Prostate gland (tissue), 2 donors: ENCODE measurements at regions not wholly inside any gene's neighbourhood (a gene's known extent, or its start where the extent isn't known, plus 50 kb on each side); places are given as distances from the start of the nearest gene placed in this dataset.

ENCODE experiments used
- DNase-seq: peaks from one replicate; pipeline ENCODE4 v3.0.0-alpha.2; 2019; ENCODE audit warnings: low spot score
- H3K27ac ChIP-seq, 2 donors: fragments of 200-600 bp; sonication (generic); 2 replicates each; pipeline ENCODE4 v1.5.1; 2017 to 2019
- H3K27me3 ChIP-seq: fragments of 200-600 bp; sonication (generic); replicated peaks from 2 replicates; pipeline ENCODE4 v1.5.1; 2019; ENCODE audit not compliant: insufficient read depth
- H3K36me3 ChIP-seq, 2 donors: fragments of 200-600 bp; sonication (generic); 1 replicate in 1 of 2; 2 replicates in 1 of 2; pipeline versions ENCODE4 v1.5.1 to v1.8.1; 2017 to 2019
- H3K4me1 ChIP-seq: fragments of 200-600 bp; sonication (generic); replicated peaks from 2 replicates; pipeline ENCODE4 v1.5.1; 2019
- H3K4me3 ChIP-seq, 2 donors: fragments of 200-600 bp; sonication (generic); 2 replicates each; pipeline ENCODE4 v1.5.1; 2017 to 2019
- H3K9me3 ChIP-seq: fragments of 200-600 bp; sonication (generic); 2 replicates; pipeline ENCODE4 v1.5.1; 2017
- CTCF ChIP-seq, 4 experiments: fragments of 200-600 bp in 2 of 4; fragments of 450-650 bp in 2 of 4; sonication (generic) in 2 of 4; IDR thresholded peaks; 1 replicate in 3 of 4; 2 replicates in 1 of 4; pipeline ENCODE4 v1.5.1; 2016 to 2019; ENCODE audit warnings: antibody characterized with exemption in 4 of 4, mild to moderate bottlenecking in 2 of 4, moderate library complexity in 2 of 4
- POLR2A ChIP-seq: fragments of 450-650 bp; IDR thresholded peaks from one replicate; pipeline ENCODE4 v1.6.1; 2016; ENCODE audit warnings: antibody characterized with exemption, mild to moderate bottlenecking
- POLR2AphosphoS5 ChIP-seq: sonication (generic); formaldehyde crosslinking; IDR thresholded peaks from one replicate; pipeline ENCODE4 v1.6.1; 2017; ENCODE audit warnings: antibody characterized with exemption
- WGBS: methylation state at CpG from one replicate; pipeline ENCODE4 v1.1.5; 2018; 5-methylcytosine and 5-hydroxymethylcytosine counted together
- intact Hi-C: fragments of 100-400 bp; cut with DNase I; formaldehyde crosslinking; loops from one replicate; pipeline ENCODE4 v1.14.2; 2022

GRCh38 chr6:105485456-105485855 is 82.6 kb upstream of the PREP start:
- Histone ChIP-seq H3K9me3 (no peaks in the 10 kb centered on the region), H3K4me1 (peaks cover 3% of the 10 kb centered on the region), H3K36me3 (no peaks in the 10 kb centered on the region), H3K4me3 (no peak overlapping the region), H3K27ac (no peak overlapping the region), H3K27me3 (no peaks in the 10 kb centered on the region)
- intact Hi-C loops, result no loop called here
- WGBS, result 51% methylated on average over 5 of the region's 5 CpGs
- DNase-seq, result no peak
- TF ChIP-seq CTCF (IDR thresholded peaks at IDR 0.05) (no peak), POLR2AphosphoS5 (no peak), POLR2A (no peak)

- DNase-seq, result no peak
- Histone ChIP-seq H3K27me3 (no peaks in the 10 kb centered on the region), H3K27ac (no peak overlapping the region), H3K36me3 (no peaks in the 10 kb centered on the region), H3K9me3 (no peaks in the 10 kb centered on the region), H3K4me1 (peaks cover 3% of the 10 kb centered on the region), H3K4me3 (no peak overlapping the region)
- intact Hi-C loops, result loop anchor here (5.0 kb wide), 2 partner anchors 738 to 818 kb away; no protein-coding TSS in a partner anchor
- 28% methylated on average over 12 of the region's 12 CpGs for WGBS
- TF ChIP-seq CTCF (IDR thresholded peaks at IDR 0.05) (peak; percentile 69 to 87 (median 83)), POLR2A (no peak)
These were observed 81.6 kb upstream of the PREP start for GRCh38 chr6:105484238-105485161.

GRCh38 chr6:105483492-105483891 is 80.6 kb upstream of the PREP start:
- intact Hi-C loops, result loop anchor here (5.0 kb wide), 2 partner anchors 739 to 819 kb away; no protein-coding TSS in a partner anchor
- Histone ChIP-seq H3K4me1 (peaks cover 3% of the 10 kb centered on the region), H3K36me3 (no peaks in the 10 kb centered on the region), H3K27ac (no peak overlapping the region), H3K27me3 (no peaks in the 10 kb centered on the region), H3K4me3 (no peak overlapping the region), H3K9me3 (no peaks in the 10 kb centered on the region)
- TF ChIP-seq POLR2A (no peak), CTCF (IDR thresholded peaks at IDR 0.05) (no peak), POLR2AphosphoS5 (no peak)
- DNase-seq, result no peak
- 25% methylated on average over 4 of the region's 4 CpGs for WGBS

- 61% methylated on average over 3 of the region's 3 CpGs for WGBS
- Histone ChIP-seq H3K4me3 (no peak overlapping the region), H3K36me3 (no peaks in the 10 kb centered on the region), H3K27me3 (no peaks in the 10 kb centered on the region), H3K9me3 (no peaks in the 10 kb centered on the region), H3K4me1 (peaks cover 3% of the 10 kb centered on the region), H3K27ac (no peak overlapping the region)
- TF ChIP-seq CTCF (IDR thresholded peaks at IDR 0.05) (no peak), POLR2A (no peak), POLR2AphosphoS5 (no peak)
- DNase-seq, result no peak
- intact Hi-C loops, result loop anchor here (5.0 kb wide), 2 partner anchors 739 to 819 kb away; no protein-coding TSS in a partner anchor
These were observed 80.0 kb upstream of the PREP start for GRCh38 chr6:105482921-105483320.
